GM23338 (cell line): ENCODE measurements at regions not wholly inside any gene's neighbourhood (a gene's known extent, or its start where the extent isn't known, plus 50 kb on each side); places are given as distances from the start of the nearest gene placed in this dataset.

ENCODE experiments used
- ATAC-seq: fragments of 200-7000 bp; cut with Tn5 transposase; 3 replicates; pipeline ENCODE4 v1.9.1; 2020
- DNase-seq: peaks from one replicate; pipeline ENCODE4 v3.0.0-alpha.2; 2015; ENCODE audit warnings: low spot score
- H2AFZ ChIP-seq: fragments of 200-600 bp; sonication (generic); 2 replicates; pipeline ENCODE4 v1.8.0; 2016; ENCODE audit warnings: antibody characterized with exemption, mild to moderate bottlenecking, moderate library complexity
- H3F3A ChIP-seq: fragments of 200-600 bp; sonication (generic); replicated peaks from 2 replicates; pipeline ENCODE4 v1.8.0; 2017; ENCODE audit warnings: antibody characterized with exemption, mixed run types, low read depth
- H3K27ac ChIP-seq: fragments of 200-600 bp; sonication (generic); 2 replicates; pipeline ENCODE4 v1.6.1; 2016; ENCODE audit warnings: low read depth
- H3K27me3 ChIP-seq: fragments of 200-600 bp; sonication (generic); 2 replicates; pipeline ENCODE4 v1.8.0; 2016; ENCODE audit warnings: mild to moderate bottlenecking, mixed run types, moderate library complexity; ENCODE audit not compliant: insufficient read depth
- H3K36me3 ChIP-seq: fragments of 200-600 bp; sonication (generic); 2 replicates; pipeline ENCODE4 v1.8.0; 2016; ENCODE audit warnings: mild to moderate bottlenecking; ENCODE audit not compliant: insufficient read depth
- H3K4me1 ChIP-seq: fragments of 200-600 bp; sonication (generic); 2 replicates; pipeline ENCODE4 v1.8.0; 2016; ENCODE audit warnings: mild to moderate bottlenecking, moderate library complexity; ENCODE audit not compliant: insufficient read depth
- H3K4me2 ChIP-seq: fragments of 200-600 bp; sonication (generic); 2 replicates; pipeline ENCODE4 v1.7.1; 2017; ENCODE audit warnings: mixed run types
- H3K4me3 ChIP-seq: fragments of 200-600 bp; sonication (generic); 2 replicates; pipeline ENCODE4 v1.6.1; 2016; ENCODE audit warnings: mixed run types
- H3K79me2 ChIP-seq: fragments of 200-600 bp; sonication (generic); replicated peaks from 2 replicates; pipeline ENCODE4 v1.8.0; 2017; ENCODE audit warnings: mild to moderate bottlenecking; ENCODE audit not compliant: insufficient read depth
- H3K9me2 ChIP-seq: fragments of 200-600 bp; sonication (generic); 2 replicates; pipeline ENCODE4 v1.8.0; 2017; ENCODE audit not compliant: insufficient read depth
- H4K20me1 ChIP-seq: fragments of 200-600 bp; sonication (generic); replicated peaks from 2 replicates; pipeline ENCODE4 v1.8.0; 2017; ENCODE audit warnings: mild to moderate bottlenecking; ENCODE audit not compliant: insufficient read depth
- H3K27ac Mint-ChIP-seq: 2 replicates; pipeline ENCODE4 v1.8.0; 2020; ENCODE audit warnings: inconsistent platforms, mild to moderate bottlenecking, moderate library complexity, mixed read lengths
- H3K27me3 Mint-ChIP-seq: 3 replicates; pipeline ENCODE4 v1.8.0; 2022; ENCODE audit warnings: low read depth, mild to moderate bottlenecking, moderate library complexity, mixed read lengths, inconsistent platforms; ENCODE audit not compliant: insufficient read depth, poor library complexity
- H3K36me3 Mint-ChIP-seq: 3 replicates; pipeline ENCODE4 v1.8.0; 2021; ENCODE audit warnings: low read depth, mild to moderate bottlenecking, inconsistent platforms, moderate library complexity, mixed read lengths
- H3K4me1 Mint-ChIP-seq: 3 replicates; pipeline ENCODE4 v1.8.0; 2020; ENCODE audit warnings: mild to moderate bottlenecking, inconsistent platforms, mixed read lengths
- H3K4me3 Mint-ChIP-seq: 3 replicates; pipeline ENCODE4 v1.8.0; 2021; ENCODE audit warnings: moderate library complexity, mild to moderate bottlenecking, inconsistent platforms, mixed read lengths
- H3K9me3 Mint-ChIP-seq: 3 replicates; pipeline ENCODE4 v1.8.0; 2020; ENCODE audit warnings: moderate library complexity, mild to moderate bottlenecking, inconsistent platforms, mixed read lengths
- CREB1 ChIP-seq: fragments of 250-450 bp; sonication (Bioruptor Pico); IDR thresholded peaks from 2 replicates; pipeline ENCODE4 v1.5.0; 2020; ENCODE audit warnings: low read depth, mild to moderate bottlenecking, moderate library complexity
- EZH2 ChIP-seq: fragments of 200-600 bp; sonication (generic); IDR thresholded peaks from one replicate; pipeline ENCODE4 v1.8.0; 2017; ENCODE audit warnings: antibody characterized with exemption, mild to moderate bottlenecking, low read depth; ENCODE audit not compliant: unreplicated experiment
- EZH2phosphoT487 ChIP-seq: fragments of 200-600 bp; sonication (generic); IDR thresholded peaks from one replicate; pipeline ENCODE4 v1.8.1; 2018; ENCODE audit warnings: antibody characterized with exemption; ENCODE audit not compliant: unreplicated experiment
- JUNB ChIP-seq: IDR thresholded peaks from one replicate; pipeline ENCODE4 v1.6.1; 2016; ENCODE audit warnings: antibody characterized with exemption; ENCODE audit not compliant: unreplicated experiment
- NANOG ChIP-seq: IDR thresholded peaks from 2 replicates; pipeline ENCODE4 v1.6.1; 2016; ENCODE audit warnings: antibody characterized with exemption, borderline replicate concordance
- POLR2AphosphoS5 ChIP-seq: IDR thresholded peaks from 2 replicates; pipeline ENCODE4 v1.6.1; 2016; ENCODE audit warnings: antibody characterized with exemption, low read depth
- STAT1 ChIP-seq: IDR thresholded peaks from one replicate; pipeline ENCODE4 v1.6.1; 2016; ENCODE audit warnings: antibody characterized with exemption; ENCODE audit not compliant: unreplicated experiment
- ZNF114 ChIP-seq: fragments of 250-450 bp; sonication (Bioruptor Pico); IDR thresholded peaks from 2 replicates; pipeline ENCODE4 v1.5.0; 2020; ENCODE audit warnings: mild to moderate bottlenecking, moderate library complexity
- ZNF331 ChIP-seq: fragments of 250-450 bp; sonication (Bioruptor Pico); IDR thresholded peaks from 2 replicates; pipeline ENCODE4 v1.5.0; 2020; ENCODE audit warnings: low read depth, mild to moderate bottlenecking, moderate library complexity
- TF ChIP-seq, protein P1 (sequence below): IDR thresholded peaks from 2 replicates; pipeline ENCODE4 v1.6.1; 2016; ENCODE audit warnings: antibody characterized with exemption
- TF ChIP-seq, protein P2 (sequence below): IDR thresholded peaks from one replicate; pipeline ENCODE4 v1.6.1; 2018; ENCODE audit warnings: antibody characterized with exemption; ENCODE audit not compliant: unreplicated experiment
- TF ChIP-seq, protein P3 (sequence below): fragments of 250-450 bp; sonication (Bioruptor Pico); IDR thresholded peaks from 2 replicates; pipeline ENCODE4 v1.5.0; 2020; ENCODE audit warnings: mild to moderate bottlenecking, moderate library complexity
- TF ChIP-seq, protein P4 (sequence below), 2 experiments: fragments of 200-600 bp in 1 of 2; sonication (generic) in 1 of 2; conservative IDR thresholded peaks; 2 replicates each; pipeline versions ENCODE4 v1.5.1 to v1.6.1; 2016 to 2017; ENCODE audit warnings: antibody characterized with exemption in 2 of 2, low read depth in 2 of 2, mild to moderate bottlenecking in 2 of 2, moderate library complexity in 1 of 2

DNA sequence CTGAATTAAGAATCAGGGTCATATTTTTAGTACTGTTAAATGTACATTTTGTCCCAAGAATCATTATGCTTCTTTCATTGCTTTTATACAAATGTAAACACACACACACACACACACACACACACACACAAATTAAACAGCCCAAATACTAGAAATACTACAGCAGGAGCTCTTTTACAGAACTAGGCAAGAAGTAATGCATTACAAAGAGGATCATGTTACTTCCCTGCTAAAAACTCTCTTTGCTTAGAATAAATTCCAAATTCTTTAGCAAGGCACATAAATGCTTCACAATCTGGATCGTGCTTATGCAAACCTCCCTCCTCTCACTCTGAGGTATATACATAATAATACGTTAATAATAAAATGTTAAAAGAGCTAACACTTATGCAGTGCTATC, 720.4 kb upstream of the ADGRL4 start:
- ATAC-seq, result no peak
- H3K27ac Mint-ChIP-seq, result peak overlapping the region; percentile 87
- TF ChIP-seq CREB1 (no peak), JUNB (no peak), ZNF114 (CRISPR knock-in tag) (no peak), ZNF331 (no peak), STAT1 (no peak), EZH2phosphoT487 (no peak), POLR2AphosphoS5 (no peak), NANOG (no peak), EZH2 (no peak)
- TF ChIP-seq, protein P1, sequence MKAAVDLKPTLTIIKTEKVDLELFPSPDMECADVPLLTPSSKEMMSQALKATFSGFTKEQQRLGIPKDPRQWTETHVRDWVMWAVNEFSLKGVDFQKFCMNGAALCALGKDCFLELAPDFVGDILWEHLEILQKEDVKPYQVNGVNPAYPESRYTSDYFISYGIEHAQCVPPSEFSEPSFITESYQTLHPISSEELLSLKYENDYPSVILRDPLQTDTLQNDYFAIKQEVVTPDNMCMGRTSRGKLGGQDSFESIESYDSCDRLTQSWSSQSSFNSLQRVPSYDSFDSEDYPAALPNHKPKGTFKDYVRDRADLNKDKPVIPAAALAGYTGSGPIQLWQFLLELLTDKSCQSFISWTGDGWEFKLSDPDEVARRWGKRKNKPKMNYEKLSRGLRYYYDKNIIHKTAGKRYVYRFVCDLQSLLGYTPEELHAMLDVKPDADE, result no peak
- TF ChIP-seq, protein P2, sequence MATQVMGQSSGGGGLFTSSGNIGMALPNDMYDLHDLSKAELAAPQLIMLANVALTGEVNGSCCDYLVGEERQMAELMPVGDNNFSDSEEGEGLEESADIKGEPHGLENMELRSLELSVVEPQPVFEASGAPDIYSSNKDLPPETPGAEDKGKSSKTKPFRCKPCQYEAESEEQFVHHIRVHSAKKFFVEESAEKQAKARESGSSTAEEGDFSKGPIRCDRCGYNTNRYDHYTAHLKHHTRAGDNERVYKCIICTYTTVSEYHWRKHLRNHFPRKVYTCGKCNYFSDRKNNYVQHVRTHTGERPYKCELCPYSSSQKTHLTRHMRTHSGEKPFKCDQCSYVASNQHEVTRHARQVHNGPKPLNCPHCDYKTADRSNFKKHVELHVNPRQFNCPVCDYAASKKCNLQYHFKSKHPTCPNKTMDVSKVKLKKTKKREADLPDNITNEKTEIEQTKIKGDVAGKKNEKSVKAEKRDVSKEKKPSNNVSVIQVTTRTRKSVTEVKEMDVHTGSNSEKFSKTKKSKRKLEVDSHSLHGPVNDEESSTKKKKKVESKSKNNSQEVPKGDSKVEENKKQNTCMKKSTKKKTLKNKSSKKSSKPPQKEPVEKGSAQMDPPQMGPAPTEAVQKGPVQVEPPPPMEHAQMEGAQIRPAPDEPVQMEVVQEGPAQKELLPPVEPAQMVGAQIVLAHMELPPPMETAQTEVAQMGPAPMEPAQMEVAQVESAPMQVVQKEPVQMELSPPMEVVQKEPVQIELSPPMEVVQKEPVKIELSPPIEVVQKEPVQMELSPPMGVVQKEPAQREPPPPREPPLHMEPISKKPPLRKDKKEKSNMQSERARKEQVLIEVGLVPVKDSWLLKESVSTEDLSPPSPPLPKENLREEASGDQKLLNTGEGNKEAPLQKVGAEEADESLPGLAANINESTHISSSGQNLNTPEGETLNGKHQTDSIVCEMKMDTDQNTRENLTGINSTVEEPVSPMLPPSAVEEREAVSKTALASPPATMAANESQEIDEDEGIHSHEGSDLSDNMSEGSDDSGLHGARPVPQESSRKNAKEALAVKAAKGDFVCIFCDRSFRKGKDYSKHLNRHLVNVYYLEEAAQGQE, result no peak
- TF ChIP-seq, protein P3, sequence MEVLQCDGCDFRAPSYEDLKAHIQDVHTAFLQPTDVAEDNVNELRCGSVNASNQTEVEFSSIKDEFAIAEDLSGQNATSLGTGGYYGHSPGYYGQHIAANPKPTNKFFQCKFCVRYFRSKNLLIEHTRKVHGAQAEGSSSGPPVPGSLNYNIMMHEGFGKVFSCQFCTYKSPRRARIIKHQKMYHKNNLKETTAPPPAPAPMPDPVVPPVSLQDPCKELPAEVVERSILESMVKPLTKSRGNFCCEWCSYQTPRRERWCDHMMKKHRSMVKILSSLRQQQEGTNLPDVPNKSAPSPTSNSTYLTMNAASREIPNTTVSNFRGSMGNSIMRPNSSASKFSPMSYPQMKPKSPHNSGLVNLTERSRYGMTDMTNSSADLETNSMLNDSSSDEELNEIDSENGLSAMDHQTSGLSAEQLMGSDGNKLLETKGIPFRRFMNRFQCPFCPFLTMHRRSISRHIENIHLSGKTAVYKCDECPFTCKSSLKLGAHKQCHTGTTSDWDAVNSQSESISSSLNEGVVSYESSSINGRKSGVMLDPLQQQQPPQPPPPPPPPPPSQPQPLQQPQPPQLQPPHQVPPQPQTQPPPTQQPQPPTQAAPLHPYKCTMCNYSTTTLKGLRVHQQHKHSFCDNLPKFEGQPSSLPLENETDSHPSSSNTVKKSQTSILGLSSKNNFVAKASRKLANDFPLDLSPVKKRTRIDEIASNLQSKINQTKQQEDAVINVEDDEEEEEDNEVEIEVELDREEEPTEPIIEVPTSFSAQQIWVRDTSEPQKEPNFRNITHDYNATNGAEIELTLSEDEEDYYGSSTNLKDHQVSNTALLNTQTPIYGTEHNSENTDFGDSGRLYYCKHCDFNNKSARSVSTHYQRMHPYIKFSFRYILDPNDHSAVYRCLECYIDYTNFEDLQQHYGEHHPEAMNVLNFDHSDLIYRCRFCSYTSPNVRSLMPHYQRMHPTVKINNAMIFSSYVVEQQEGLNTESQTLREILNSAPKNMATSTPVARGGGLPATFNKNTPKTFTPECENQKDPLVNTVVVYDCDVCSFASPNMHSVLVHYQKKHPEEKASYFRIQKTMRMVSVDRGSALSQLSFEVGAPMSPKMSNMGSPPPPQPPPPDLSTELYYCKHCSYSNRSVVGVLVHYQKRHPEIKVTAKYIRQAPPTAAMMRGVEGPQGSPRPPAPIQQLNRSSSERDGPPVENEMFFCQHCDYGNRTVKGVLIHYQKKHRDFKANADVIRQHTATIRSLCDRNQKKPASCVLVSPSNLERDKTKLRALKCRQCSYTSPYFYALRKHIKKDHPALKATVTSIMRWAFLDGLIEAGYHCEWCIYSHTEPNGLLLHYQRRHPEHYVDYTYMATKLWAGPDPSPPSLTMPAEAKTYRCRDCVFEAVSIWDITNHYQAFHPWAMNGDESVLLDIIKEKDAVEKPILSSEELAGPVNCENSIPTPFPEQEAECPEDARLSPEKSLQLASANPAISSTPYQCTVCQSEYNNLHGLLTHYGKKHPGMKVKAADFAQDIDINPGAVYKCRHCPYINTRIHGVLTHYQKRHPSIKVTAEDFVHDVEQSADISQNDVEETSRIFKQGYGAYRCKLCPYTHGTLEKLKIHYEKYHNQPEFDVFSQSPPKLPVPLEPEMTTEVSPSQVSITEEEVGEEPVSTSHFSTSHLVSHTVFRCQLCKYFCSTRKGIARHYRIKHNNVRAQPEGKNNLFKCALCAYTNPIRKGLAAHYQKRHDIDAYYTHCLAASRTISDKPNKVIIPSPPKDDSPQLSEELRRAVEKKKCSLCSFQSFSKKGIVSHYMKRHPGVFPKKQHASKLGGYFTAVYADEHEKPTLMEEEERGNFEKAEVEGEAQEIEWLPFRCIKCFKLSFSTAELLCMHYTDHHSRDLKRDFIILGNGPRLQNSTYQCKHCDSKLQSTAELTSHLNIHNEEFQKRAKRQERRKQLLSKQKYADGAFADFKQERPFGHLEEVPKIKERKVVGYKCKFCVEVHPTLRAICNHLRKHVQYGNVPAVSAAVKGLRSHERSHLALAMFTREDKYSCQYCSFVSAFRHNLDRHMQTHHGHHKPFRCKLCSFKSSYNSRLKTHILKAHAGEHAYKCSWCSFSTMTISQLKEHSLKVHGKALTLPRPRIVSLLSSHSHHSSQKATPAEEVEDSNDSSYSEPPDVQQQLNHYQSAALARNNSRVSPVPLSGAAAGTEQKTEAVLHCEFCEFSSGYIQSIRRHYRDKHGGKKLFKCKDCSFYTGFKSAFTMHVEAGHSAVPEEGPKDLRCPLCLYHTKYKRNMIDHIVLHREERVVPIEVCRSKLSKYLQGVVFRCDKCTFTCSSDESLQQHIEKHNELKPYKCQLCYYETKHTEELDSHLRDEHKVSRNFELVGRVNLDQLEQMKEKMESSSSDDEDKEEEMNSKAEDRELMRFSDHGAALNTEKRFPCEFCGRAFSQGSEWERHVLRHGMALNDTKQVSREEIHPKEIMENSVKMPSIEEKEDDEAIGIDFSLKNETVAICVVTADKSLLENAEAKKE (CRISPR knock-in tag), result no peak
- TF ChIP-seq, protein P4, sequence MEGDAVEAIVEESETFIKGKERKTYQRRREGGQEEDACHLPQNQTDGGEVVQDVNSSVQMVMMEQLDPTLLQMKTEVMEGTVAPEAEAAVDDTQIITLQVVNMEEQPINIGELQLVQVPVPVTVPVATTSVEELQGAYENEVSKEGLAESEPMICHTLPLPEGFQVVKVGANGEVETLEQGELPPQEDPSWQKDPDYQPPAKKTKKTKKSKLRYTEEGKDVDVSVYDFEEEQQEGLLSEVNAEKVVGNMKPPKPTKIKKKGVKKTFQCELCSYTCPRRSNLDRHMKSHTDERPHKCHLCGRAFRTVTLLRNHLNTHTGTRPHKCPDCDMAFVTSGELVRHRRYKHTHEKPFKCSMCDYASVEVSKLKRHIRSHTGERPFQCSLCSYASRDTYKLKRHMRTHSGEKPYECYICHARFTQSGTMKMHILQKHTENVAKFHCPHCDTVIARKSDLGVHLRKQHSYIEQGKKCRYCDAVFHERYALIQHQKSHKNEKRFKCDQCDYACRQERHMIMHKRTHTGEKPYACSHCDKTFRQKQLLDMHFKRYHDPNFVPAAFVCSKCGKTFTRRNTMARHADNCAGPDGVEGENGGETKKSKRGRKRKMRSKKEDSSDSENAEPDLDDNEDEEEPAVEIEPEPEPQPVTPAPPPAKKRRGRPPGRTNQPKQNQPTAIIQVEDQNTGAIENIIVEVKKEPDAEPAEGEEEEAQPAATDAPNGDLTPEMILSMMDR (conservative IDR thresholded peaks at IDR 0.05; ENCODE audit: low read depth in 2 of 2), result no peak

More for the DNA sequence above, 720.4 kb upstream of the ADGRL4 start:
- no peaks in the 10 kb centered on the region; the same call in 2 of the 3 replicates for H3K36me3 Mint-ChIP-seq
- Histone ChIP-seq H3K27ac (no peak overlapping the region), H3K36me3 (no peaks in the 10 kb centered on the region), H3K4me2 (peak overlapping the region; percentile 28), H3K27me3 (no peaks in the 10 kb centered on the region), H3K4me1 (peaks cover 18% of the 10 kb centered on the region; the same call in 1 of the 2 replicates), H3K4me3 (no peak overlapping the region), H3K79me2 (no peaks in the 10 kb centered on the region), H3F3A (no peaks in the 10 kb centered on the region), H3K9me2 (peaks cover 5% of the 10 kb centered on the region; the same call in 1 of the 2 replicates), H4K20me1 (no peaks in the 10 kb centered on the region), H2AFZ (no peak overlapping the region)
- peak; percentile 37 for DNase-seq
- H3K4me3 Mint-ChIP-seq, result peak overlapping the region; percentile 13; the same call in 2 of the 3 replicates
- H3K4me1 Mint-ChIP-seq, result peaks cover 15% of the 10 kb centered on the region
- H3K9me3 Mint-ChIP-seq, result no peaks in the 10 kb centered on the region; the same call in 2 of the 3 replicates
- H3K27me3 Mint-ChIP-seq, result no peaks in the 10 kb centered on the region
